HPDE6-E6E7 (cell line): ENCODE measurements at regions not wholly inside any gene's neighbourhood (a gene's known extent, or its start where the extent isn't known, plus 50 kb on each side); places are given as distances from the start of the nearest gene placed in this dataset.

ENCODE experiments used
- DNase-seq: peaks from one replicate; pipeline ENCODE4 v3.0.0; 2011; ENCODE audit warnings: missing footprints; ENCODE audit errors: extremely low spot score

- no peak for DNase-seq
Observed at GRCh38 chr5:145708169-145708568, 127.0 kb downstream of the PRELID2 start.

DNA sequence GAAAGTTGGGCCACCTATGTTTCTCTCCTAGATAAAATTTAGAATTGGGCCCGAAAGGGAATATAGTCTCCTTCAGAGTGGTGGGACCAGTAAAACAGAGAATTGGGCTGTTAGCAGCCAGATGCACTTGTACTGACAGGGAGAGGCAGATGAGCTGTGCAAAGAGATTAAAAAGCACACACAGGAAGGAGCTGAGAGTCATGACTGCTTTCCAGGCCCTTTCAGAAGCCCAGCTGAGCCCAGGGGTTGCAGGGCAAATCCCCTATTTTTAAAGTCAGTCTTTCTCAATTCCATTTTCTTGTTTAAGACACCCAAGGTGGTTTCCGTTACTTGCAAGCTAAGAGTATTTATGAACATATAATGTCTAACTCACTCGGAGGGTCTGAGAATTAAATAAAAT is 130.4 kb downstream of the PRELID2 start:
- DNase-seq = no peak

GRCh38 chr5:145703856-145704255 is 131.3 kb downstream of the PRELID2 start:
- no peak for DNase-seq

GRCh38 chr5:145701404-145701803 is 133.7 kb downstream of the PRELID2 start:
- no peak for DNase-seq

- no peak for DNase-seq
Observed at GRCh38 chr5:145699846-145700245, 135.3 kb downstream of the PRELID2 start.

- no peak for DNase-seq
Observed at GRCh38 chr5:145697251-145697990, 137.7 kb downstream of the PRELID2 start.

DNA sequence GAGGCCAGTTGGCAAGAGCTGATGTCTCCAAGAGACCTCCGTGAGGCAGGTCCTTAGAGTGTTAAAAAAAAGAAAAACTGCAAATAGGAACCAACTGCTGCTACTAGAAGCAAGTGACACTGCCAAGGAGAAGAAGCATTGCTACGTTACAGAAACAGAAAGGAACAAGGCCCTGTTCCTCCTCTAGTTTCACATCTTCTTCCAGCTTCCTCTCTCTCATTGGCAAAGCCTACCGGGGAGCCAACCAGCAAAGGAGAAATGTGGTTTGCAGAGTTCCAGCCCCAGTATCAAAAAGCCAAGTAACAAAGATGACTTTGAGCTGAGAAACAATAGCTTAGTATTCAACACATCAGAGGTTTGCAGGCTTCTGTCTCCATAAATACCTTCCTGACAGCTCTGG is 145.9 kb downstream of the PRELID2 start:
- no peak for DNase-seq

DNA sequence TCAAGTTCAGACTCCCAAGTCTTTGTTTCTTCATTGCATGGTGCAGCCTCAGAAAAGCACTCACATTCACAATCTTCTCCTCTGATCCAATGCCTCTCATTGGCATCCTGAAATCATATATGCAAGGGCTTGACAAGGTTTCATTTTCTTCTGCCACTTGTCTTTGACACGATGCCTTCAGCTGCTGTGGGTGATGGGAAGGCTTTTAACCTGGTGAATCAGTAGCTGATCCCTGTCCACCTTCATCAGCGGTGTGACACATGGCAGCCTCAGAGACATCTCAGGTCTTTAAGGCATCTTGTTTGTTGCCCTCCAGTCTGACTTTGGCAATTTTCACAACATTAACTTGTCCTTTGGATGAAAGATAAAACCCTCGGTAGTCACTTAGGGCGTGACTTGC is 147.2 kb downstream of the PRELID2 start:
- DNase-seq = no peak

DNA sequence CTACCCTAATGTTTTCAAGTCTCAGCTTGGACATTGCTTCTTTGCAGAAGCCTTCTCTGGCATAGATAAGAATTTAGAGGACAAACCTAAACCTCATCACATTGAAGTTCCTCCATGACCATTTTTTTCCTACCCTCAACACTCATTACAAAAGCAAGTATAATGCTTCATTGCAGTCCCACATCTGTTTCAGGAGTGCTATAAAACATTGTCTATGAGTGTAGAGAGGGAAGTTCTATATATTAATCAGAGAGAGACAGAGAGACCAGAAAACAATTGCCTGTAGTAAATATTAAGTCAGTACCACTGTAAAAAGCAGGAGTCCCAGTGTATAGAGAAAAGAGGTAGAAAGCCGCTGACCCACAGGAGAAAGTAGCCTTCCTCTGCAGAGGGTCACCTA is 149.7 kb downstream of the PRELID2 start:
- DNase-seq = no peak

GRCh38 chr5:145683431-145683830 is 151.7 kb downstream of the PRELID2 start:
- DNase-seq = no peak

DNA sequence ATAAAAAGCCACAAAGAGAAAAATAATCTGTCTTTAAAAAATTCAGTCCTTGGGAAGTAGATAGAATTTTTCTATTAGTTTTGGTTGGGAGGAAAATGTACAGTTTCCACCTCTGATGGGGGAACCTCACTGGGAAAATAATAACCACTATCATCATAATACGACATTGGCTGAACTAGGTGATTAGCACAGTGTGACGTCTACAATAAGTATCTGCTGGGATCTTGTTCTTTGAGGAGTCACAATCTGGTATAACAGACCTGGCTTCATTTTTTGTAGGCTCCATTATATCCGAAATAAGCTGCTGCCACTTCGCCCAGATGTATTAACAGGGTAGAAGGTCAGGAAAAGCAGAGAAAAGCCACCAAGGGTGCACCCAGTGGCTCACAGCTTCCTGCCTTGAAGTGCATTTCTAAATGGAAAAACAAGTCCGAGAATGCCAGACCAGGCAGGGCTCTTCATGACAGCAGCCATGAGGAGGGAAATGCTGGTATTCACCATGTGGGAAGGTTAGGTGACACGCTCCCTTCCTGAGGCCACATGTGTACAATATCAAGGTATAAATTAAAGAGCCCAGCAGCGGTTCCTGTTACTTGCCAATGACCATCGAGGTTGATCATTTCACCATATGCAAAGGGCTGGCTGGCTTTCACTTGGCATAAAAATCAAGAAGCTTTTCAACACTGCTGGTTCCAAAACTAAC is 152.8 kb downstream of the PRELID2 start:
- no peak for DNase-seq

DNA sequence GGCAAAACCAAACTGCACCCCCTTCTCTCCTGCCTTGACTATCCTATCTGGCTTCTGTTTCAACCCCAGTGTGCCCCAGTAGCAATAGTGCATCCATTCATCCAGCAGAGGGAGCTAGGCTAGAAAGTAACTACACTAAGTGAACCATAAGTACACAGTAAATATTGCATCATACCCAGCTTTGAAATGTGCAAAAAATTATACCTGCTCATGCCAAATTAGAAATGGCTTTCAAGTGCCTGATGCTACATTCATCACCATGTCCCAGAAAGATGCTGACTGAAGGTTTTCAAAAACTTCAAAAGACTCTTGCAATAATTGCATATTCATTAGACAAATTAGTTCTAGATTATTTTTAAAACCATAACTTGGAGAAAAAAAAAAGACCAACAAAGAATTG is 153.5 kb downstream of the PRELID2 start:
- peak; percentile 62 for DNase-seq

GRCh38 chr5:145681216-145681615 is 153.9 kb downstream of the PRELID2 start:
- DNase-seq = no peak

DNA sequence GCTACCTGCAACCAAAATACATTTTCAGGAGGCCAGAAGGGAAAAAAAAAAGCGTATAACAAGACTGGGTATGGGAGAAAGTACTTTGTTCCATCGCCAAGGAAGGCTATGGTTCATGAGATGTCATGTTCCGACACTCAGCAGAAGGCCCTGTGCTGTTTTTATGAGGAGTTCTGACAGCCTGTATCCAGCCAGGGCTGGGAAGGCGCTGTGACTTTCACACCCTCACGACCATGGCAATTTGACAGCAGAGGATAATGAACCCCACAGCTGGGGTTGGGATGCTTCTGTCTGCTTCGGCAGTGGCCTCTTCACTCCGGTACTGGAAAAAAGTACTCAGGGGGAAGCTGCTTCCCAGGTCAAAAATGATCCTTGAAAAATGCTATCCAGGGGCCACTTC is 154.4 kb downstream of the PRELID2 start:
- no peak for DNase-seq

DNA sequence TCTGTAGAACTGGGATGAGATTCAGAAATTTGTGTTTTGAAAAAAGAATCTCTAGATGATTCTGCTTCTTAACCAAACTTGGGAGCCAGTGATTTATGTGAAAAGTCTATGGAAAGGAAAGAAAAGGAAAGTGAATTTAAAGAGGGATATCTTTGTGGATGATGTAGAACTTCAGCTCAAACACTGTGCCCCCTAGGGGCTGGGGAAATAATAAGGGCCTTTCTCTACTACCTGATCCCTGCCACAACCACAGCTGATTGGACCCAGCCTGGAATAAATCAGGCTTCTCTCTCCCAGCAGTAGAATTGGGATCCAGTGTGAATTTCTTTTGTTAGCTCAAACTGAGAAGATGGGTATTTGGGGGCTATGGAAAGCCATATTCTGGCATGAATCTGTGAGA is 155.0 kb downstream of the PRELID2 start:
- peak; percentile 20 for DNase-seq

- DNase-seq = no peak
Observed at GRCh38 chr5:145678255-145678654, 156.9 kb downstream of the PRELID2 start.

DNA sequence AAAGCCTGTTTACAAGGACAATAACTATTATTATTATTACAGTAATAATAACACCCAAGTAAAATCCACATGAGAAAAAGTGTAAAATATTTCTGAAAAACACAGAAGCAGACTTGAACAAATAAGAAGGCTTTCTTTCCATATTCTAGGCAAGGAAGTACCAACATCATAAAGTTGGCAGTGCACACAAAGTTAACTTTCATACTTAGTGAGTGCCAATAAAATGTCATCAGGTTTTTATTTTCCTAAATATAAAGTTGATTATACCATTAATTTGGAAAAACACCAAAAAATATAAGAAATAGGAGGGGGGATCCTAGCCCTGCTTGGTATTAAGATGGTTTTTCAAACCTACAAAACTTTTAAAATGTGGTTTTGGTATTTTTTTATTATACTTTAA is 161.4 kb downstream of the PRELID2 start:
- DNase-seq = no peak

DNA sequence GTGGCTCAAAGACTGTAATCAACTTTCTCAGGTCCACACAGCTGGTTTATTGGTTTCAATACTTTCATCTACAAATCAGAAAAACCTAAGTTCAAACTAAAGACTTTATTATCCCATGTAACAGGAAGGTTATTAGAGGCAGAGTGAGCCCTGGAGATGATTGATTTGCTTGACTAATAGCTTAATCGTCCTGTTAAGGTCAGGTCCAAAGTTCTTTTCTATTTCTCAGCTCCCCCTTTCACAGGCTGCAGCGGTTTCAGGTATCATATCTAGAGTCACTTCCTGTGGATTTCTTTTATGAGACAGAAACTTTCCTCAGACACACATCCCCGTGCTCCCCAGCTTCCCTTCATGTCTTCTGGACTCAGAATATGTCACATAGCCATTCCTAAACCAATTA is 166.4 kb downstream of the PRELID2 start:
- DNase-seq = no peak

GRCh38 chr5:145667742-145668141 is 167.4 kb downstream of the PRELID2 start:
- DNase-seq = no peak

DNA sequence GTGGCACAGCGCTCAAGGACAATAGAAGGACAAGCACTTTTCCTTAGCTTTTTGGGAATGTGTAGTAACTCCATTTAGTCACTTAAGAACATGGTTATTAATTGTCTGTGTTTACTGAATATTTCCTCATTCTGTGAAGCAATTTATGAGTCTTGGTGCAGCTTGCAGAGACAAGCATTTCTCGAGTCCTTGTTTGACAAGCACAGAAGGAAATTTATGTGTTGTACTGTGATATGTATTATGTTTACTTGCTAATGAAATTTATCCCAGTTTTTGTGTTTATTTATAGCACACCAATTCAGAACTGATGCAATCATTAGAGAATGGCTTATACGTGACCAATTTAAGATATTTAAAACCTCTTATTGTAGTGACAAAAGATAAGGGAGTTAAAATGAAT is 168.6 kb downstream of the PRELID2 start:
- no peak for DNase-seq

- DNase-seq = no peak
Observed at GRCh38 chr5:145661737-145662485, 173.2 kb downstream of the PRELID2 start.

GRCh38 chr5:145660897-145661640 is 174.1 kb downstream of the PRELID2 start:
- no peak for DNase-seq
